GM18508 (cell line): ENCODE measurements at regions not wholly inside any gene's neighbourhood (a gene's known extent, or its start where the extent isn't known, plus 50 kb on each side); places are given as distances from the start of the nearest gene placed in this dataset.

Source experiments
- ATAC-seq: cut with Tn5 transposase; IDR thresholded peaks from one replicate; pipeline ENCODE4 v1.9.1; 2021; ENCODE audit warnings: moderate number of reproducible peaks; ENCODE audit not compliant: insufficient read depth, unreplicated experiment

DNA sequence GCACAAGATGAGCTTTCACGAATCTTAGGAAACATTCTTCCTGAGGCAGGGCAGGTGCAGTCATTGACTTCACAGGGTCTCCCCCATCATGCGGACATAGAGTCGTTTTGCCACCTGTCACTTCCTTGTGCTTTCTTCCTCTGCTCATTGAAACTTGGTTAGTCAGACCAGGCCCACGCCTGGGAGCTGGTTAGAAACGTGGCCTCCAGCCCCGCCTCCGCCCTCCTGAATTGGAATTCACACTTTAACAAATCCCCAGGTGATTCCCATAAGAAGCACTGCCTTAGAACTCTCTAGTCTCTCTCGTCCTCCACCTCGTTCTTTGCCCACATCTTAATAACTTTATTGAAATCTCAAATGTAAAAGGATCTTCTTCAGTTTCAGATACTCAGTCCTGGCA lies 265.5 kb upstream of the FZD8 start:
- ATAC-seq = no peak

GRCh38 chr10:35906155-35906554 lies 264.1 kb upstream of the FZD8 start:
- no peak for ATAC-seq

DNA sequence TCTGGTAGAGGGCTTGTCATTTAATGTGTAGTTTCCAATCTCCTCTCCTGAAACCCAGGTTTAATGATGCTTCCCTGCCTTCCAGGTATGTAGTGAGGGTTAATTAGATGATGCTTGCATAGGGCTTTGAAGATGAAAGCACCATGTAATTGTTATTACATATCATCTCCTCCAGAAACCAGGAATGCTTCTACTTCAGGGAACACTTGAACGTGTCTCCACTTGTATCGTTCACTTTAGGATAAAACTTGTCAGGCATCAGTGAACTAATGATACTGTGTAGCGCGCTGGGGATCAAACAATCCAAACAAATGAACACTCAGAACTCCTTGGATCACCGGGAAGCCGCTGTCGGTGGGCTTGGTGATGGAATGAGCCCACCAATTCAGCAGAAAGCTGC lies 260.9 kb upstream of the FZD8 start:
- no peak for ATAC-seq

GRCh38 chr10:35898716-35899440 lies 256.8 kb upstream of the FZD8 start:
- no peak for ATAC-seq

- no peak for ATAC-seq
These were observed 253.9 kb upstream of the FZD8 start for GRCh38 chr10:35896001-35896400.

DNA sequence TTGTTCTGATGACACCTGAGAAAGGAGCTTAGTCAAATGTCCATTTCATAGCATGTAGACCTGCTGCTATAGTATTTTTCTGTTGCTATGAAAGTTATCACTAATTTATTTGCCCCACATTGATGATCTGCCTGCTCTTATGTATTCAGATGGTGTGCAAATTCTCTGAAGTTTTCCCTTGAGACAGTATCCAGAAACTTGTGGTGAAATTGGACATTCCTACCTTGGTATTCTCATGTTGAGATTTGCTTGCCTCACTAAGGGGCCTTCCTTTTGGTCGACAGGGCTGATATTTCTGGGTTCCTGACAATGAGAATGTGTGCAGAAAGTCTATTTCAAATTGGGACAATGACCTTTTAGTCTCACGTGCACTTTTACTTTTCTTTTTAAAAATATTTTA lies 253.2 kb upstream of the FZD8 start:
- no peak for ATAC-seq

- no peak for ATAC-seq
These were observed 250.4 kb upstream of the FZD8 start for GRCh38 chr10:35892526-35892925.

DNA sequence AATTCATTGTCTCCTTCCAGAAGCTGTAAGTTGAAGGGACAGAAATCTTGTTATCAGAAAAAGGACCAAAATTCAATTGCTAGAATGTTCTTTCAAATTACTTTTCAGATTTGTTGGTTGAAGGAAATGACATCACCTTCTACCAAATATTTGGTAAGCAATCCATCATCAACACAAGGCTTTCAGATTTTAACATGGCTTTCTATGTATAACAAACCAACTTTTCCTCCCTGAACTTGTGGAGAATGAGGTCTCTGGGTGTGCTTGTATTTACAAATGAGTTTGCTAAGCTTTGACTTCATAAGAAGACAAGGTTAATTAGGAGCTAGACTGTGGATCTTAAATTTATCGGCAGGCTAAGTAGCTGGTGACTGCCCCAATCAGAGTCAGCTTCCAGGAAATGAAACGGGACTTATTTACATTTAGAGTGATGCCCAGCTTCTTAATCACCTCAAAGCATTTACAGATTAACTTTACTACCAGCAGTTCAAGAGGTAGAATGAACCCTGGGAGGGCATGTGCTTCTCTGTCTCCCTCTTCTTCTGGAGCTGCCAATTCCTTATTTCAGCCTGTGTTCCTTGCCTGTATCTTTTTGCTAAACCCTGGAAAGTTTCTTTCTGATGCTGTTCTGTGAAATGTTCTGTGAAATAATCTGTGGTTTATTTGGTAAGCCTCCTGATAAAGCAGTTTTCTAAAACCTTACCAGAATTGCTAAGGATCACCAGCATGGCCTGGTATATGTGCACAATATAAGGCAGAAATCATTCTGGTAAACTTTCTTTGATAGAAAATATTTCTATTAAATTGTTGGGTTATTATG lies 248.8 kb upstream of the FZD8 start:
- ATAC-seq = no peak

DNA sequence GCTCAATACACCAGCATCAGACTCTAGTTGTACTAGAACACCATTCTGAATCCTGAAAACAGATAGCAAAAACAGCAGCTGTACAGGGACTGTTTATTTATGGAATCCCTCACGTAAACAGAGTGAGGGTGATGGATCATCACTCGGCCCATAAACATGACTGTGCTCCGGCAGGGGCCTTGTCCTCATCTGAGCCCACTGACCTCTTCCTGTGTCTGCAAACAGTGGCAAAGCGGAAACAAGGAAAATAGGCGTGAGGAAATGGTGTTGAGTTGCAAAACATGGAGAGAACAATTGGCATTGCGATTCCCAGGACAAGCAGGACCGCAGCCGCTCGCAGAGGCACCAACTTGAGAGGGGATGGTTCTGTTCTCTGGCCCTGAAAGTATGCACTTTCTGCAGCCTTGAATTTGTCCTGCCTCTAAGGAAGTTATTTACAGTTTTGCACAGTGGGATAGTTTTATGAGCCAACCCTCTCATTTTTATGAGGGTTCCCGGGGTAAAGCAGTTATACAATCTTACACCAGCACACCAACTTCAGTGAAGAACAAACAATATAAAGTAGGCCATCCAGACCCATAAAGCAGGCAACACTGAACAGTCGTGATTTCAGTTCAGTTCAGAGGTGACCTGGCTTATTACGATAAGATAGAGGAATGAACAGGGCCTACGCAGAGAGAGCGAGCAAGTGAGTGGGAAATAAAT lies 248.0 kb upstream of the FZD8 start:
- no peak for ATAC-seq

GRCh38 chr10:35889226-35889625 lies 247.1 kb upstream of the FZD8 start:
- no peak for ATAC-seq

GRCh38 chr10:35888400-35888799 lies 246.3 kb upstream of the FZD8 start:
- ATAC-seq = no peak

DNA sequence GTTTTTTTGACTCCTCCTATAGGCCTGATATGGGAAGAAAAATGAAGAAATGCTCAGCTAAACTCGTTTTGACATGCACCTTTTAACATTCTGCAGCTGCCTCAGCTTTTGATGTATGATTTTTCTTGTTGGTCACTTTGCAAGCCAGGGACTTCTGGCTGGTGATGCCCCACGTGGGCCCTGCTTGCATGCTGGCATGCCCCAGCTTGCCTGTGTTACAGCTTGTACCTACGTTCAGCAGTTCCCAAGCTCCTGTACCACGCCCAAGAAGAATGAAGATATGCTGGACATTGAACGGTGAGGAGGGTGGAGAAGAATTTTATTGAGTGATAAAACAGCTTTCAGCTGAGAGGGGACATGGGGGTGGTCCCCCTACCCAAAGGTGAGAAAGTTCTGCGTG lies 245.6 kb upstream of the FZD8 start:
- no peak for ATAC-seq

- ATAC-seq = no peak
These were observed 243.0 kb upstream of the FZD8 start for GRCh38 chr10:35885076-35885475.

DNA sequence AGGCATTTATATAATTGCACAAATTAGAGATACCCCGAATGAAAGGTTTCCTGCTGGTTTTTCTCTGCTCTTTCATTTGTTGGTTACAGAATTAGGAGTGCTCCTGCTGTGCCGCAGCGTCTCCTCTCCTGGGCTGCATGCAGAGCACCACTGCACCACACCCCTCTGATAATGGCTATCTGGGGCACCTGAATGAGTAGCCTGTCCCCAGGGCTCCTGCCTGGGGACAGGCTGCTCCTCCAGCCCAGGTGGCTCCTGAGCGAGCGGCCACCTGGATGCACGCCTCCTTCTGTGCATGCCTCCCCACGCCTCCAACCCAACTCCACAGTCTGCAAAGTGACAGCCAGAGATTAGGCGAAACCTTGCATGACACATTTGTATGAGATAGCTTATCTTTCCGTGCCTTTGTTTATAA lies 242.6 kb upstream of the FZD8 start:
- ATAC-seq = no peak

DNA sequence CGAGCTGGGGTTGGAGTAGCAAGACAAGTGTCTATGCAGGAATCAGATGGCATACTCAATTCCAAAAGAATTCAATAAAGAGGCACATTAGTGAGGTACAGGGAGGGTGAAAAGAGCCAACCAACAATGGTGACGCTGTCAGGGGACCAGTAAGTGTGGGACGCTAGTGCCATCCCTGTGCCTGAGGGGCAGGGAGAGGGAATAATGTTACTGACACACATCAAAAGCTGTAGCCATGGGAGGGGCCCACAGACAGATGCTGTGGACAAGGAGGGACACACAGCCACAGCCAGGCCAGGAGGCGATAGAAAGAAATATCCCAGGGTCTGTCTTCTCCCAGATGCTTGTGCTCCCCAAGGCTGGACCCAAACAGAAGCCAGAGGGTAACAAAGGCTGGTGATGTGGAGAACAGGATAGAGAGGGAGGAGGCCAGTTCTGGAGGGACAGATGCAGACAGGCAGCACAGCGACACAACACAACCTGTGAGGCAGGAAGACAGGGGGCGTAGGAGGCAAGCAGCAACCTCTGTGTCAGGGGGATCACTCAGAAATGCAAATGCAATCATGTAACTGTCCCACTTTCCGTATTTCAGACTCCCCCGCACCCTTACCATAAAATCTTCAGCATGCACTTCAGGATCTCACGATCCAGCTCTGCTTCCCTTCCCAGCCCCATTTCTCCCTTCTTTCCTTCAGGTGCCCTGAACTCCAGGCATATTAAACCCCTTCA lies 240.5 kb upstream of the FZD8 start:
- ATAC-seq = no peak

- no peak for ATAC-seq
These were observed 239.2 kb upstream of the FZD8 start for GRCh38 chr10:35881320-35881719.

GRCh38 chr10:35876248-35876647 lies 234.2 kb upstream of the FZD8 start:
- no peak for ATAC-seq

GRCh38 chr10:35875016-35875676 lies 233.1 kb upstream of the FZD8 start:
- ATAC-seq = no peak

- no peak for ATAC-seq
These were observed 232.4 kb upstream of the FZD8 start for GRCh38 chr10:35874311-35875015.
